Left kidney (tissue), 1 donor: ENCODE measurements at regions not wholly inside any gene's neighbourhood (a gene's known extent, or its start where the extent isn't known, plus 50 kb on each side); places are given as distances from the start of the nearest gene placed in this dataset.

ENCODE experiments used
- DNase-seq: peaks from one replicate; pipeline ENCODE4 v3.0.0-alpha.2; 2013

DNA sequence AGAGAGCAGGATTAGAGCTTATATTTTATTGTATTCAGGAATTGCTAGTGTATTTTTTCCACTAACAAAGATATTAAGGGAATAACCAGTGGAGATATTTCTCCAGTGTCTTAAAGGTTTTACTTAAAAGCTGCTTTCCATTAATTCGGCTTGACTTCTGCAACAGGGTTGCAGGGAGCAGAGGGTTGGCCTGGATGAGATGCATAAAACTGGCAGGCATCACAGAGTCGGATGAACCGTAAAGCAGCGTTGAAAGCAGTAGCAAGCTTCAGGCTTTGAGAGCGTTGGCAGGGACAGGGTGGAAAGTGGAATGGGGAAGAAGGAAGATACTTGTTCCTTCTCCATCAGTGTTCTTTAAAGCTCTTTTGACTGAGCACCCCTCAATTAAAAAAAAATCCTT is 237.2 kb downstream of the LMO4 start:
- no peak for DNase-seq

DNA sequence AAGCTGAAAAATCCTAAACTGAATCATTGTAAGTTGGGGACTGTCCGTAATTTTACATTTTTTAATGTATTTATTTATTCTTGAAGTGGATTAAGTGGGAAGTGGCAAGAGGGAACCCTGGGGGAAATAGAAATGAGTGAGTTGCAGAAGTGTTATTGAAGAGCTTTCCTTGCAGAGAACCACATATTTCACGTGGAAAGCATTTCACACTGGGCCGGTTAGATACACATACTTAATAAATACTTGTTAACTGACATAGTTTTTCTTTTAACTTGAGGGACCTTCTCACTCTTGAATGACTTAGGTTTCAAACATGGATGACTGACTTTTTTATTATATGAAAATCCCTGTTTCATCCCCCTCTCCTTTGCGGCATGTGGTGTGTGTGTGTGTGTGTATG is 239.3 kb downstream of the LMO4 start:
- DNase-seq, result no peak

DNA sequence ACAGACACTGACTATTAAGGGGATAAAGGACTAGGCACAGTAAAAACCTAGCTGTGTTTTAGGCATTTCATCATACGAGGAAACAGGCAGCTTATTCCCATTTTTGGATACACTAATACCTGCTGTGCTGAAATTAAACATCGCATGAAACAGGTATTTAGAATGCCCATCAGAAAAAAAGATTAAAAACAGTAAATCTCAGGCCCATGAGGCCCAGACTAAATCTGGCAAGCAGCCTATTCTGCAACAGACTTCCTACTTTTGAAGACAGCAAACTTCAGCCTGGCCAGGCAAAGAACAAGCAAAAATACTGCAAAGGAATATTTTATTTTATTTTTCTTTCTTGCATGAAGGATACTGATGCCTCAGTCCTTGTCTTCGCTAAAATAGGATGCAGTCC is 240.2 kb downstream of the LMO4 start:
- DNase-seq, result no peak

DNA sequence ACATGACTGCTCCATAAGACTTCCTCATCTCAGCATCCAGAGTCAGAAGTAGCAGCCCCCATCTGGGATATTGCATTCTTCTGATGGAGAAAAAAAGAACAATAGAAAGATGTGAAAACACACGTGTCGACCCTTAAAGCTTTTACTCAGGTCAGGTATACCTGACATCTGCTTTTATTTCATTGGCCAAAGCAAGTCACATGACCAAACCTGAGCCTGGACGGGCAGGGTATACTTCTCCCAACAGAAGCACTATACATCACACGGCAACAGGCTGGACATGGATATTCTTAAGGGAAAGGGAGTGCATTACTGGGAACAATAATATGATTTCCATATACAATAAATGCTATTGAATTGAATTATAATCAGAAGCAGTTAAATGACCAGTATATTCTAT is 243.3 kb downstream of the LMO4 start:
- no peak for DNase-seq

DNA sequence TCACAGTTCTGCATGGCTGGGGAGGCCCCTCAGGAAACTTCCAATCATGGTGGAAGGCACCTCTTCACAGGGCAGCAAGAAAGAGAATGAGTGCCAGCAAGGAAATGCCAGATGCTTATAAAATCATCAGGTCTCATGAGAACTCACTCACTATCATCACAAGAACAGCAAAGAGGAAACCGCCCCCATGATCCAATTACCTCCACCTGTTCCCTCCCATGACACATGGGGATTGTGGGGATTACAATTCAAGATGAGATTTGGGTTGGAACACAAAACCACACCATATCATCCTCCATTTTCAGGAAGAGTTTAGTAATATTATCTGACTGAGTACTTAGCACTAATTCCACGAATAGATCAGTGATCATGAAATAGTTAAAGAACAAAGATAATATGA is 244.2 kb downstream of the LMO4 start:
- DNase-seq, result no peak

DNA sequence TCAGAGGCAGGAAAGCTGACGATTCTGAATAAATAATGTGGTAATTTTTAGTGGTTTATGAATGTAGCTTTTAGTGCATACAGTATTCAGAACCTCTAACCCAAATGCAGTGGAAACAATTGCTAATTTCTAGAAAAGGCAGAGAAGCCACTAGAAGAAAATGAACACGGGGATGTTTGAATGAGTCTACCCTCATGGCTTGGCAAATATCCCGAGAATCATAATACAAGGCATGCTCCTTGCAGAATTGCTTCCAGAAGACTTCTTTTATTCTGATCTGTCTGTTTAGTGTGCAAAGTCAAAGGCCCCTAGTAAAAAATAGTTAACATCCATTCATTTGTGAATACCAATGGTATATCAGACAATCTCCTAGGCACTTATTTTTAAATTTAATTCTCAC is 246.8 kb downstream of the LMO4 start:
- DNase-seq, result no peak

DNA sequence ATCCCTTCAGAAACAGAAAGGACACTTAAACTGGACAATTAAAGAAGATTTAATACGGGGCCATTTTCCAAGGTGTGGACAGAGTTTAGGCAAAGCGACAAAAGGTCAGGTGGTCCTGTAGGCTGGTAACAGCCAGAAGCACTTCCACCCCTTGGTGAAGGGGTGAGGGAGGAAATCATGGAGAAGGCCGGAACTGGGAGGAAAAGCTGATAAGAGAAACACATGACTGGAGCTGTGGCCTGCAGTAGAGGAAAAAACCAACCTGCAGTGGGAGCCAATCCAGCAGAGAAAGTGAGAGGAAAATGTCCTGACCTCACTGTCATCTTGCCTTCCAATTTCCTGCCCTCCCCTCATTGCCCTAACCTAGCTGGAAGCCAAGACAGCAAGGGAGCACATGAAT is 249.8 kb downstream of the LMO4 start:
- DNase-seq, result no peak

DNA sequence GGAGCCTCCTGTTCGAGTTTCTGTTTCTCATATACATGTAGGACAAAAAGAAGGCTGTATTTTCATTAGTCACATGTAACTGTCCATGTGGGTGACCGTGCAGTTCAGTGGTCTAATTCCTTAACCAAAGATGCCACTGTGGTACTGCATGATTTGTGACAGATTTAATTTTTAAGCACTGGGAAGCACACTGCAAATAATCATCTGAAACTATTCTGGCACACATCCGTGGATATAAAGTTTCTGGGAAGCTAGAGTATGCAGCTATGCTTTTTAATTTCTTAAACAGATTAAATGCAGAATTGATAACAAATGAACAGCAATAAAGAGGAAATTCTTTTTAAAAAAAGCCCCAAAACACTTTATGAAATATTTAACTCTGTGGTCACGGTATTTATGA is 254.8 kb downstream of the LMO4 start:
- DNase-seq, result no peak

DNA sequence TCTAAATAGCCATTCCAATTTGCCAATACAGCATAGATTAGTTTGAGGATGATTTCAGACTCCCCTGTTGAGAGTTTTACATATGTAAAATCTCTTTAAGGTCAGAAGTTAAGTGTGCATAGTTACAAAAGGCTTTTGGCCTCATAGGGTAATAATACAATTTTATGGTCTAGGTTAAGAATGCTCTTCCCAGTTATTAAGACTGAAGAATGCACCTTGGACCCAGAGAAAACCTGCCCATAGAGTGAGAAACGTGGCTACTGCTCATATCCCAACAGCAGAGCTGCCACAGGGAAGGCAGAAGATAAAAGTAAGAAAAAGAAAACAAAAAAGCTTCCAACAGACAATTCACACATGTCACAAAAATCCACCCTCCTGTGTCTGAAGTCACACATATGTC is 255.9 kb downstream of the LMO4 start:
- DNase-seq, result no peak

DNA sequence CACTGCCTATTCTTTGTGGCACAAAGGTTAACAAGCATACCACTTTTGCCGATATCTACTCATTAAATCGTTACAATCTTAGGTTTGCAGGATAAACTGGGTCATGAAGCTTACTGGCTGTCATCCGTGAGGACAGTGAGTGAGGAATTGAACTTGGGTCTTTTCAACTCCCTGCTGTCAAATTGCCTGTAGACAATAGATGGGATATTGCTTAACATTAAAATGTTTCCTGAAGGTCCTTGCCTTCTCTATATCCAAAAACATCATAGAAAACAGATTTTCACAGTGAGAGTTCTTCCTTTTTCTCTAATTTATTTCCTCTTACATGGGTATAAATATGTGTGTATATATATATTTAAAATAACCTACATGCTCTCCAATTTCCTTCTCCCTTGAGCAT is 257.8 kb downstream of the LMO4 start:
- no peak for DNase-seq

DNA sequence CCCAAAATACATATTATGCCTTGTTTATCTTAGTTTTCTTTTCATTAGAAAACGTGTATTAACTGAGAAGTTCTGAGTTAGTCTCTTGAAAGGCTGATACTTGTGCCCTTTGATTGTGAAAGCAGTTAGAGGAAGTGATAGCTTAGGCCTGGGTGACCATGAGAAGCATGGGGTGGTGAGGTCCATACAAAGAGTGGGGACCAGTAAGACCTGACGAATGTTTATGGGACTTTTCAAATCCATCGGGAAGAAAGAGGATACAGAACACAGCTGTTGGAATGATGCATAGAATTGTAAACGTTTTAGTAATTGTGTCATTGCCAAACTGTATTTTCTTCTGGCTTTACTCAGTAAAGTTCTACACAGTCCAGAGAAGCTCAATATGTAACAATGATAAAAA is 259.8 kb downstream of the LMO4 start:
- no peak for DNase-seq

DNA sequence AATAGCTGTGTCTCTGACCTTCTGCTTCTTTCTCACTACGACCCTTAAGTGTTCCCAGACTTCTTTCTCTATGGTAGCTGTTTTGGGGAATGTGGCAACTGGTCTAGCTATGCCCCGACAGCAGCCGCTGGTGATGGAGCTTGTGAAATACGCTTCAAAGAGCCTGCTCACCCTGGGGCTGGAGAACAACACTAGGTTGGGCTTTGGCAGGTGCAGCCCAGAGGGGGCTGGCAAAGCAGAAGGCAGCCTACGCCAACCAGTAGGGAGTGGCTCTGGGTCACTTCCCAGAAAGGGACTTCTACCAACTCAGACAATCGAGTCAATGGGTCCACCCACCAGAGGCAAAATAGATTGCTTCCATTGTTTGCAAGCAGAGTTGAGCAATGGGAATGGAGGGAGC is 262.8 kb downstream of the LMO4 start:
- DNase-seq, result no peak

DNA sequence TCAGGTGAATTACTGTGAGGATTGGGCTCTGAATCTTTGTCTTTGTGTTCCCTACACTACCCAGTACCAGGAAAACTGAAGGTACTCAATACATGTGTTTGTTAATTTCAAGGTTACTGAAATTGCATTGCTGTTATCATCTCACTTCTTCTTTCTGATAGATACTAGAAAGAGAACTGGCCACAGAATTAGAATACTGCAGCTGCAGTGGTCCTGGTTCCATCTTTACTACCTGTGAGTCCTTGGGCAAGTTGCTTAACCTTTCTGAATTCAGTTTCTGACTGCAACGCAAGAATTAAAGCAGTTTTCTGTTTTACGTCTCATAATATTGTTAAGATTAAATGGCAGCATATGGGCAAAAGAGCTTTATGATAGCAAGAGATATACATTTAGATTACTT is 263.5 kb downstream of the LMO4 start:
- no peak for DNase-seq

DNA sequence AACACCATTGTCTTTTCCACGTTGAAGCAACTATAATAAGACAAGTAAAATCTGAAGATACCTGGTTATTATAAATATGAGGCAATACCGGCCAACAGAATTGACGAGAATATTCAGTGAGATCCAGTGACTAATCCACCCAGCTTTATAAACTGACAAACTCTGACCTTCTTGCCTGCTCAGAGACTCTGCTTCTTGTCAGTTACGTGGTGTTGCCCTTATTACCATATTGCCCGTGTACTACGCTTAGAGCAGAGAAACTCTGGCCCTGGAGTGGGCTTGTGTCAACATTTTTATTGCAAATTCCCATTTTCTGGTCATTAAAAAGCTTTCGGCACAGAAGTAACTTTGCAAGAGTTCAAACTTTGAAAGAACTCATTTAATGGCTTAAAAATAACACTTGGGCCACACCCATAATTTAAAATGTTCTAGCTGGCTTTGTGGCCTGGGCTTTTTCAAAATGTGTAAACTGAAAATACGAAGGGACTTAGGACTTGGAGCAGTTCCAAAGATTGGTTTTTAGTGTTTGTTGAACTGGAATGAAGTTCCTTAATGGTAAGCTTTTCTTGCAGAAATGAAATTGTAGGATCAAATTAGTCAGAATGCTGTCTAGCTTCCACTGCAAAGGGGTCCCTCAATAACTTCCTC is 266.2 kb downstream of the LMO4 start:
- no peak for DNase-seq

DNA sequence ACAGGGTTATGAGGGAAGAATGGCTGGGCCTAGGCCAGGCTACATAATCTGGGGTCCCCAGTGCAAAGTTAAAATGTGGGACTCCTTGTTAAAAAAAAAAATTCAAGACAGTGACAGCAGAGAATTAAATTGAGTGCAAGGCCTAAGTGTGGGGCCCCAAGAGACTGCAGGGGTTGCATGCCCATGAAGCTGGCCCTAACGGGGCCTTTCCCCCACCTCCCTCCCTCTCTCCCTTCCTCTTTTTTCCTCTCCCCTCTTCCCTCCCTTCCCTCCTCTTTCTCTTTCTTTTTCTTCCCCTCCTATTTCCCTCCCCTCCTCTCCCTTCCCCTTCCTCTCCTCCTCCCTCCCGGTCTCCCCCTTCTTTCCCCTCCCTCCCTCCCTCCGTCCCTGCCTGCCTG is 266.7 kb downstream of the LMO4 start:
- no peak for DNase-seq

DNA sequence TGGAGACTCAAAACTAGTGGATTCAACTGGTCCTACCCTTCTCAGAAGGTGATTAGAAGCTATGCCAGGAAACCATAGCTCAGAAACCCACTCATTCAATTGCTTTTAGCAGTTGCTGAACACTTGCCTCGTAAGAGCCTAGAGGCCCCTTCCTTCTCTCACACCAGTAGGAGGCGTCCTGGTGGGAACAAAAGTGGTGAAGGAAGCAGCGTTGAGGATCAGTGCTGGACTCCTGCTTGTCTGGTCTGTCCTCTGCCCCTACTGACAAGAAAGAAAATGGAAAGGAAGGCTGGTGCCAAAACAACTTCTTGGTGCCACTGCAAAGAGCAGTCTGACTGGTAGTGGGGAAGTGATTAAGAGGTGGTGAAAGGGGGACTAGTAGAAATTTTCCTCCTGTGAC is 269.7 kb downstream of the LMO4 start:
- DNase-seq, result no peak

DNA sequence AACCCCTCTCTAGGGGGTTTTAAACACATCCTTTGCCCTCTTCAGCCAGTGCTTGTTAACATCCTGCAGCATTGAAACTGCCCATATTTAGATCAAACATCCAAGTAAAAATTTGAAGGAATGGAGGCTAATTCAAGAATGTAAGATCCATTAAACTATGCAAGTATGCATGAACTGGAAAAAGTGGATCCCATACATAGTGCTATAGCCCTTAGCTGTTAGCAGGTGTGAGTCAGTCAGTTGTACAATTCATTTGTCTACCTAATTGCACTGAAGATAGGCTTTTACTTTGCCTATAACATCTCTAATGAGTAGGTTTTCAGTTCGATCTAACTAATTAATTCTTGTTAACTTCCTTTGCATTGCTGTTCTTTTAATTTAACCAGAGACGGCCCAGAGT is 270.9 kb downstream of the LMO4 start:
- no peak for DNase-seq

DNA sequence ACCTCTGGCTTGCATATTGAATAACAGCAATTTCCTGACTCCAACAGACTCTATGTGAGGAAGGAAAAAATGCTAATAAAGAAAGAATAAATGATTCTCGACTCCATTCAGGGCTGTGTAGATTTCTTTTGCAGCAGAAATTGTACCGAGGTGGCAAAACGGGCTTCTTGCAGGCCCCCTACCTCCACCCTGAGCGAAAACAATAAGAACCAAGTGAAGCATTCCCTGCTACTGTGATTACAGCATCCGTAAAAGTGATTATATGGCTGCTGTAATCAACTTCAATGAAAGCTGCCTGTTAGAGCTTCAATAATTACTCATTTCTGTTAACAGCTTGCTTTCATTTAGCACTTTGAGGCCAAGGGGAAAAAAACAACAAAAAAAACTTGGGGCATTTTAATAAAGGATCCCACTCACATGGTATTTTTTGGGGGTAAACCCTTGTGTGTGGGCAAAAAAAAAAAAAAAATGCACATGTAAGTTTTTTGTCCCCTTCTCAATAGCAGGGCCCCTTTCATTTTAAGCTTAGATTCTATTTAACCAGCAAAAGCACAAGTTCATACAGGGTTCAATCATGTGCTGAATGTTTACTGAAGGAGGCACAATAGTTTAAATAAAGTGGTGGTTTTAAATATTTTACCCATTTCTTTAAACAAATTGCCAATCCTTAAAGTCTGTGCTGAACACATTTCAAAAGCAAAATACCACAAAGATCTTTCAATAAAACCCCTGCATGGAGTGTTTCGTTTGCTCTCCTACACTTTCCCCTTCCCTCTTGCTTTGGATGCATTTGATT is 271.6 kb downstream of the LMO4 start:
- no peak for DNase-seq

DNA sequence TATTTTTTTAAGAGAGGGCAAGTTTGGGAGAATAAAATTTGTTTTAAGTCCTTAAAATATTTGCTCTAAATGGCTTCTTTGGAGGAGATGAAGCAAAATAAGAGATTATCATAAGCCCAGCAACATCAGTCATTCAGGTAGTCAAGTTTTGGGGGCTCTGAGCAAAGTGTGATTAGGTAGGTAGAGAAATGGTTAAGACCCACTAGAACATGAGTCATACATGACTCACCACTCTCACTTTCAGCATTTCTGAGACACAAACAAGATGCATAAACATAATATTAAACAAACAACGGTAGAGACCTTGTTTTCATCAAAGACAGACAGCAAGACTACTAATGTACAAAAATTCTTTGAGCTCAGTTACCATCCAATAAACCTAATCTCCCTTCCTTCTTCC is 272.2 kb downstream of the LMO4 start:
- DNase-seq, result no peak

DNA sequence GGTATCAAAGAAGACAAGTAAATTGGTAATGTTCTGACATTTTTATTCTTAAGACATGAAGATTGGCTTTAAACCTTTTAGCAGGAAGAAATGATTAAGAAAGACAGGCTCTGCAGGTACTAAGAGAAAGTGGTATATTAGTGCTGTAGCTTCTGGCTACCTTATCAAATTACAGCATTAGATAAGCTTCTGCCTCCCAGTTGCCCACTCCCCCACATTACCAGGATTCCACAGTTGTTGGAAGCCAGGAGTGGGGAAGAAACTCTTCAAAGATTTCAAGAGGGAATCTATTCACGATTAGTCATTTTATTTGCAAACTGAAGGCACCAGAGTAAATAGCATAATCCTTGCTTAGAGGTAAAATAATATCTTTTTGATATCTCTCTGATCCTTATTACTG is 274.9 kb downstream of the LMO4 start:
- no peak for DNase-seq

DNA sequence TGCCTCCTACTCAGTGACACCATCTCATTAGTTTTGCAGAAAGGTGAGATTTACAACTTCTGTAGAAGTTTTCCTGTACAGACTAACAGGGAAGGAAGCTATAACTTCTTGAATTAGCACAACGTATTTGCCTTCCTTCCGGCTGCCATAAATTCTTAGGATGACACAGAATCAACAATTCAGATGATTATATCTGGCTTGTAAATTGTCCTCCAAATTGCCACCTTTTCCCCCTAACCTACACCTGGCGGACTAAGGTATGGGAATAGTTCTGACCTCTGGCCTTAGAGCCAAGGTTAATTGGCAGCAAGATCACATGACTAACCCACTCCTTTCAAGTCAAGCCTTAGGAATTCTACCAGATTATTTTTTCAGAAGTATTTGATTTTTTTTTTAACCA is 284.3 kb downstream of the LMO4 start:
- DNase-seq, result no peak

DNA sequence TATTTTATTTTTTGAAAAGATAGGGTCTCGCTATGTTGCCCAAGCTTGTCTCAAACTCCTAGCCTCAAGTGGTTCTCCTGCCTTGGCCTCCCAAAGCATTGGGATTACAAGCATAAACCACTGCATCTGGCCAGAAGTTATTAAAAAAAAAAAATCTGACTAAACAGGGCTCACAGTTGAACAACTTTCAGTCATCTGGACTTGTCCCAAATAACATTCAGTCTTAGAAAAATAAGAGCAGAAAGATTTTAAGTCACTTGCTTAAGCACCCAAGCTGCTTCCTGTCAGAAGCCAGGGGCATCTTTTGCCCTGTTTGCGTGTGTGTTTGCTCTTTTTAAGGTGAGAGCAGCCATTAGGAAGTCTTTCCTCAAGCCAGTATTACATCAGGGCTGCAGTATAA is 286.8 kb downstream of the LMO4 start:
- DNase-seq, result no peak

DNA sequence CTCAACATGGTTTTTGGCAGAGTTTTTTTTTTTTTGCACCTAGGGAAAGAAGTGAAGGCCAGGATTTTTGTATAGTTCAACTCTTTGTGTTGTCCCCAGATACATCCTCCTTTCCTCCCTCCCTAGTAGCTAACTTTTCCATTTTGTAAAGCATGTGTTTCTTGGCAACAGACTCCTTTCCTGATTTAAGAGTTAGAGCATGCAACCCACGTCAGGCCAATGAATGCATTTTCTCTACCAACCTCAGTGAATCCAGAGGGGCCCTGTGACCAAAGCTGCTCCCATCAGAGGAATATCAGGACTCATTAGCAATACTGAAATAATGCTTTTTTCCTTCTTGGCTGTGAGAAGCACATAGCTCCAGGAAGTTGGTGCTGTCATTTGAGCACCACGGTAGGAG is 287.2 kb downstream of the LMO4 start:
- no peak for DNase-seq

DNA sequence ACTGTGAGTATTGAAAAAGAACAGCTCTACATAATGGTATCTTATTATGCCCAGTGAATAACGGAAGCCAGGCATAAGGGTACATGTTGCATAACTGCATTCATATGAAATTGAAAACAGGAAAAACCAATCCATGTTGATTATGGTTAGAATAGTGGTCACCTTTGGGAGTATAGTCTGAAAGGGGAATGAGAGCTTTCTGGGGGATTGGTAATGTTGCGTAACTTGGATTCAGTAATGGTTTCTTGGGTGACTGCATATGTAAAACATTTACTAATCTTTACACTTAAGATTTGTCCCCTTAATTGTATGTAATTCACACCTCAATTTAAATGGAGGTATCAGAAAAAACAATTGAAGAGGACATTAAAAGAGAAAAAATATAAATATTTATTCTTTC is 292.1 kb downstream of the LMO4 start:
- no peak for DNase-seq
